Bone marrow (tissue), 2 donors: ENCODE measurements at regions not wholly inside any gene's neighbourhood (a gene's known extent, or its start where the extent isn't known, plus 50 kb on each side); places are given as distances from the start of the nearest gene placed in this dataset.
A peak's percentile ranks its signal among the peaks of the same experiment; 100 is the strongest.

Source experiments
- DNase-seq, 2 donors: peaks; one replicate each; lab custom pipeline; 2025; lab: John Stamatoyannopoulos, UW

DNA sequence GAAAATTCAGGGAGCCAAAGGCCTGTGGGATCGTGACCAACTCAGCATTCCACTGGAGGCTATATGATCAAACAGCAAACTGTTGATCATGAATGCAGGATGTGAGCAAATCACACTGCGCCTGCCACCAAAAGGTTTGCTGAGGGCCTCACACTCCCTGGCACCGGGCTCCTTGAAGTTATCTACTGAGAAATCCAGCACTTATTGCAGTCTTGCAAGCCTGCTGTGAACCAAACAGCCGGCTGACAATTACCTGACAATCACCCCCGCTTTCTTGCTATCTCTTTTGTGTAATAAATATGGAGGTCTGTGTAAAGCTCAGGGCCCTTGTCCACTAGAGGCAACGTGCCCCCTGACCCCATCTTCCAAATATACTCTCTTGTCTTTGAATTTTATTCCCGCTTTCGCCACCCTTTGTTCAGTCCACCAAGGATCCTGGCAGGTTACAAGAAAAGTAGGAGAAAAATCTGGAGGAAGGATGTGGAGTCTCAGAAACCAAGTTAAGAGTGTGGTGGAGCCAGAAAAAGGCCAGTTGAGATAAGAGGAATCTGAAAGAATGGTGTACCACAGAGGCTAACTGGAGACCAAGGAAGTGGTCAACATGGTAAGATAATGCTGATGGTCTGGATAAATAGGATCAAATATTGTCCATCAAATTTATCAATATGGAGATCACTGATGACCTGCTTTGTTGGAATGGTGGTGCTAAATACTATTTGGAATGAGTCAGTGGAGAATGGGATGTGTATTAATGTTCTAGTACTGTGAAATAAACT lies 229.2 kb downstream of the ALX1 start:
- no peak for DNase-seq

DNA sequence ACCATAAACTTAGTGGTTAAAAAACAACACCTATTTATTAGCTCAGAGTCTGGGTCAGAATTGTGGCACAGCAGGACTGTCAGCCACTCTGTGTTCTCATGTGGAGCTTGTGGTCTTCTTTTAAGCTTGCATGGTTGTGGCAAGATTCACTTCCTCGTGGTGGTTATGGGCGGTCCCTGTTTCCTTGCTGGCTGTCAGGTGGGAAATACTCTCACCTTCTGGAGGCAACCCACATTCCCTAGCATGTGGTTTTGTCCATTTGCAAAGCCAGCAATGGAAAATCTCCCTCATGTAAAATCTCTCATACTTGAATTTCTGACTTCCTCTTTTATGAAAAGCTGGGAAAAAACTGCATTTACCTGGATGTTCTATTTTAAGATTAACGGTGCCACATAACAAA lies 229.8 kb downstream of the ALX1 start:
- no peak for DNase-seq

DNA sequence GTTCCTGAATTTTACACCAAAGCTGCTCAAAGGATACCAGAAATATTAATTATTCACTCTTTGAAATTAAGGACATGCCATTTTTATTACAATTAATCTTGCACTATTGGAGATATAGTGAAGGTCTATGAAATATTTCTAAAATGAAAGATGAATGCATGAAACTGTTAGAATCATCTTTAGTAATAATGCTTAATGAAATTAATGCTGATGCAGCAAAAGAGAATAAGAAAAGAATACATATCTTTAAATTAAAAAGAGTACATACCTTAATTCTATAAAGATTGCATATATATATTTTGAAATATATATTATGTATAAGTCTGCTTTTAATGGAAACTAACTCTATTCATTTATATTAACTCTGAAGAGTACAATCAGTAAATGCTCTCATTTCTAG lies 236.0 kb downstream of the ALX1 start:
- no peak for DNase-seq

DNA sequence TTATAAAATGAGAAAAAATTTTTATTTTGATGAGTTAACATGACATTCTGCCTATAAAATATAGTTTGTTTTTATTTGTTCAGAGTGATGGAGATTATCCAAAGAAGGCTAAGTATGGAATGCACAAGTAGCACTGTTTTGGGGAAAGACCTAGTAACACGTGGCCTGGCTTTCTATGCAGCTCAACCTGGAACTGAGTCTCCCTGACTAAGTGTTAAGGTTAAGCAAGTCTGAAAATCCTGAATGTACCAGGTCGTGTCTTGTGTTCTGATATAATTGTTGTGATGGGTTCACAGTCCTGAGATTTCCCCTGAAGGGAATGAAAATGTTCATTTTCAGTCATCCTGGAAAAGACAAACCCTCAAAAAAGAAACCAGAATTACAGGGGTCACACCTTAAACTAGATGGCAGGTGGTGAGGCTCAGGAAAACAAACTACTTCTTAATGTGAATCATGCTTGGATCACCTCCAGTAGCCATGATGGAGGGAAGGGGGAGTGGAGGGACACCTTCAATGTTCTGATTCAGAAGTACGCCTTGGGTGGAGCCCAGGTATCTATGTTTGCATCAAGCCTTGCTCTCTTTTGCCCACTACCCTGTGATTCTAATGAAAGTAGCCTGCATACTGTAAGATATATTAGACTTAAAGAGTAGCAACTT lies 236.8 kb downstream of the ALX1 start:
- no peak for DNase-seq

DNA sequence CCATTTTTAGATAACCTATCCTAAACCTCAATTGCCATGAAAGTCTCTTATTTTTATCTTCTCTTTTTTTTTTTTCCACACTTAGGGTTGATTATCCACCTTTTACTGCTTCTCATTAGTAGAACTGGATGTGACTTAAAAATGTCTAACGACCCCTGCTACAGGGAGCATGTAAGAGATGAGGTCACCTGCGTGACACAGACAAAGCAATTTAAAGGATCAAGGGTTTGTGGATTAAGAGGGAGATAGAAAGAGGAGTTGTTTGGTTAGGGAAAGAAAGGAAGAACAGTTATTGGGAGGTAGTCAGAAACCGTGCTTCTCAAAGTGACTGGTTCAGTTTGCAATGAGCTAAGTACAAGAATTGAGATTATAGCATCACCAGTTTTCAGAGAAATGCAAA lies 239.1 kb downstream of the ALX1 start:
- no peak for DNase-seq

DNA sequence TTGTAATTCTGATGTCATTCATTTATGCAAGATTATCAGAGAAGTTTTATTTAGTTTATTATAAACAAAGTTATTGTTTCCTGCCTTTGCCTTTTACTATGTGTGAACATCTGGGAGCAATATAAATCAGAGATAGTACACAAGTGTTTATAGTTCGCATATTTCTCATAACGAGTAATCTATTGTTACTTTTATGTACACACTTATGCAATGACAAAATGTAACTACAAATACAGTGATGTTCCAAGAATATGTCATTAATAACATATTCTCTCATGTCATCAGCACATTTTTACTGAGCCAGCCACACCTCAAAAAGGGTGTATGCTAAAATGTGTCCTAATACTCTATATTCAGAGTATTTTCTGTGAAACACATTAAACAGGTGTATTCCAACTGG lies 243.2 kb downstream of the ALX1 start:
- no peak for DNase-seq

DNA sequence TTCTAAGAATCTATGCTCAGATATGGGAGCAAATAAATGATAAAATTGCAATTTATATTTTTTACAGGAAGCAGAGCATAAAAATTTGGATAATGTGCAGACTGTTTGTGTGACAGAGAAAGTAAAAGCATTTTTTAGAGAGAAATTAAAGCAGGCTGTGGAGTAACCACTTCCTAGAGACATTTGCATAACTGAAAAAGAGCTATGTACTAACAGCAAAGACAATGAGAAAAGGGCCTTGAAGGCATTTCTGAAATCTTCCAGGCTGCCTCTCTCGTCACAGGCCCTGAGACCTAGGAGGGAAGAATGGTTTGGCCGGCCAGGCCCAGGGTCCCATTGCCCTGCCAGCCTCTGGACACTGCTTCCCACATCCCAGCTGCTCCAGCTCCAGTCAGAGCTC lies 247.2 kb downstream of the ALX1 start:
- DNase-seq = no peak

DNA sequence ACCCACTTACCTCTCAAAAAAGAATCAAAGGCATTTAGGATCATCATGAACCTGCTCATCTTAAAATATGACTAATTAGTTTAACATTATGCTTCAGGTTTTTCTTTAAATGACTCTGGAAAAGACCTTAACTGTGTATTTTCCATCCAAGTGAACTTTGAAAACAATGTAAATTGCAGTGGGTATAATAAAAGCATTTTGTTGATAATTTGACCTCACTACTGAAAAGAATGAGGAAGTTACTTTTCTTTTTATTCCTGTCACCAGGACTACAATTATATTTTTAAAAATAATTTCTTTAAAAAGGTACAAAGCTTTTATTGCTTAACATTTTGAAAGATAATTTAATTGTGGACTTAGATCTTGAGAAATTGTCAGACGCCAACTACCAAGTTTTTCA lies 249.9 kb downstream of the ALX1 start:
- DNase-seq = no peak

DNA sequence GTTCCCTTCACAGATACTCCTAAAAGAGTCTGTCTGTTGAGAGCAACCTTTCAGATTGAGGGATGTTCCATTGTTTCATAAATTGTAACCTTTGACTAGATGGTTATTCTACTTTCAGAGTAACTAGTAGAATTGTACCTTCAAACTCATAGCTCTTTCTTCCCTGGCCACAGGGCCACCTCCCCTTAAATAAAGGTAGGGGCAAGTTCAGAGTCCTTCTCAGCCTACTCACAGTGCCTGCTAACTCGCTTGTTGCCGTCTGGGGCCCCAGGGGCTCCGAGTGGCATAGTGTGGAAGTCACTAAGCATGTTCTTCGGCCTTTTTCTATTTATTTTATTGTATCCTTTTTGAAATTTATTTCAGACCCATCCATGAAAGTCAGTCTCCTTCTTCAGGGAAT lies 250.4 kb downstream of the ALX1 start:
- DNase-seq = no peak

DNA sequence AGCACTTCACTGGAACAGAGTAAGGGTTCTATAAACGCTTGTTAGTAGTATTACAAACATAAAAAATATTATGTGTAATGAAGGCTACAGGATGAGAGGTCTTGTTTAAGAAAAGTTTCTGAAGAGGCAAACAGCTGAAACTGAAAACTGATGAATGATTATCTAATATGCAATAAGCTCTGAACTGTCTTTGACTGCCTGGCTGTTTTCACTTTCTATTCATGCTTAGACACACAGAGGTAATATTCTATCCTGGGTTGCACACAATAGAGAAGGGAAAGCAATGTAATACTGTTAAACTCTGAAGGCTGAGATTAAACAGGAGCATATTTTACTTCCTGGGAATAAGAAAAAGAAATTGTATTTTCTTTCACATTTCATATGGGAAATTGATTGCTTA lies 251.3 kb downstream of the ALX1 start:
- peak in 1 of 2 donors; percentile 9 for DNase-seq

DNA sequence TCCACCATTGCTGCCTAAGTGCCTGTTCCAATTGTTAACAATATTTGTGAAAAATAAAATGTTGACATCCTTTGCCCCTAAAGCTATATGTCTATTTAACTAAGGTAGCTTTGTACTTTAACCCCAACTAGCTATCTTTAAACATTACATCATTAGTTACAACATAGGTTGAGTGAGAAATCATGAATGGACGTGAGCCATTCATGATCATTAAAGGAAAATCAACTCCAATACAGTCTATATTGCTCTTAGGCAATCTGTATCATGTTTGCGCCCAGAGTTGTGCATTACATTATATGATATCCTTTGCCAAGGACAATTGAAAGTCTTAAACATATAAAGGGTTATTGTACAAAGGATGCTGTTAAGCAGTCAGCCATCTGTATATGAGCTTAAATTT lies 269.6 kb downstream of the ALX1 start:
- no peak for DNase-seq

DNA sequence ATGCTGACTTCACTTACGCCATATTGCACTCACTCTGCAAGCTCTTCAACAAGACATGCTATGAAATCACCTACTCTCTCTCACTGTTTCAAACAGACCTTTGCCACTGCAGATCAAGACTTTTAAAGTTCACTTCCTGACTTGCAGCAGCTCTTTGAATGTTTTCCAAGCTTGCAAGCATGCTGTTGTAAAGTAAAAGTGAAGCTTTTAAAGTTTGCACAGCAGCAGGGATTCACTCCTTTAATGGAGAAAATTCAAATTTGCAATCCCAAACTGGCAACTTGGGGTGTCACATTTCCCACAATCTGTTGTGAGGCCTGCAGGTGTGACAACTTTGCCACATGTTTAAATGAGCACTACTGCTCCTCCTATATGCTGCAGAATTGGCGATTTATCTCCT lies 270.9 kb downstream of the ALX1 start:
- DNase-seq = no peak

DNA sequence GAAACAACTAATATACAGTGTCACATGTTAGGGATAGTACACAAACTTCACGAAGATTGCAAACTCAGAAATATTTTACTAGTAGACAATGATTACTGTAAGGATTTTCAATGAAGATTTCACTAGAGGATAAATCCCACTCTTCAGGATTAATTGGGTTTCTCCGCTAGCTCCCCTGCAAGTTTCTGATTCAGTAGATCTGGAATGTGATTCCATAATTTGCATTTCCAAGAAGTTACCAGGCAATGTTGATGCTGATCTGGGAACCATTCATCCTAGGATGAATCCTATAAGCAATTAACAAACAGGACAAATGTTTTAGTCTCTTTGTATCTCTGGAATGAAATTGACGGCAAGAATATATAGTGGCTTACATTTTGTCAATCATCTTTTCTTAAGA lies 272.4 kb downstream of the ALX1 start:
- DNase-seq = no peak

DNA sequence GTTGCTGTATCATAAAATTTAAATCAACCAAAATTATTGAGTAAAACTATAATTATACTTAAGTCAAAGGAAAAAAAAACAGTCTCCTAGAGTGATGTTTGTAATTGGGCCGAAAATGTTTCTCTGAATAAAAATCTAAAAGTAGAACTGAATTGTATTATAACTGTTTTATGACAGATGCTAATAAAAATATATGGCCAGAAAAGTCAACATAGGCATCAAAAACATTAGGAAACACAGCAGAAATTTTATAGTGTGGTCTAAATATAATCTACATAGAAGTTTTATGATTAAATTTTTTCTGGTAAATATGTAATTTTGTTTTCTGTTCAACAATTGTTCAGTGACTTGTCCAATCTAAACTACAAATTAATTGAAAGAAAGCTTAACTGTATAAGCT lies 277.8 kb downstream of the ALX1 start:
- no peak for DNase-seq

DNA sequence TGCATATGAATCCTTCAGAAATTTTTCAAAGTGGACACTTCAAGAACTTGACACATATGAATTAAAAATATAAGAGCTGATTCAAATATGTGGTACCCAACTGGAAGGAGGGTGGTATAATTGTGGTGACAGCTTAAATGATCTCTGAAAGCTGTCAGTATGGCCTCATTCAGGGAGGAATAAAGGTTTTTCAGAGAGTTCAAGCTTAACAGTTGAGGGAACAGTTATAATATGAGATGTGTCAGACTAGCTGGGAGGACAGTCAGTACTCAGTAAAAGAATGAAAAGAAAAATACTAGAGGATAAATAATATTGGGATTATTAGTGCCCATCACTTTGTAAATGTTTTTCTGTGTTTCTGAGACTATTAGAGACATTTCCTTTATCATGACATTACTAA lies 277.5 kb downstream of the RASSF9 start:
- DNase-seq = no peak

DNA sequence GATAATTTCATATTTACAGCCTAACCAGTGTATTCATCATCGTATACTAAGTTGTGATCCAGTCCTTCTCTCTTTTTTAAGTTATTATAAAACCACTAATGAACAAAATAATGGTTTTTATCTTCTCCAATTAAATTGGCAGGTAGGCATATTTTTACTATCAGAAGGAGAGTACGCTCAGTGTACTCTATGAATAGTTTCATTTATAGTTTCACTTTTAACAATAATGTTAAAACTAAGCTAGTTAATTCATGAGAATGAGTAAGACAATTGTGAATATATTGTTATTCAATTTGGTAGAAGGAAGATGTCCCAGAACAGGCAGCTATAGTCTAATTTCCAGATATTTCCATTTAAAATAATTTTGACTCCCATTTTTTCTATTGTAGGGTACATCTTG lies 277.1 kb downstream of the RASSF9 start:
- DNase-seq = no peak

DNA sequence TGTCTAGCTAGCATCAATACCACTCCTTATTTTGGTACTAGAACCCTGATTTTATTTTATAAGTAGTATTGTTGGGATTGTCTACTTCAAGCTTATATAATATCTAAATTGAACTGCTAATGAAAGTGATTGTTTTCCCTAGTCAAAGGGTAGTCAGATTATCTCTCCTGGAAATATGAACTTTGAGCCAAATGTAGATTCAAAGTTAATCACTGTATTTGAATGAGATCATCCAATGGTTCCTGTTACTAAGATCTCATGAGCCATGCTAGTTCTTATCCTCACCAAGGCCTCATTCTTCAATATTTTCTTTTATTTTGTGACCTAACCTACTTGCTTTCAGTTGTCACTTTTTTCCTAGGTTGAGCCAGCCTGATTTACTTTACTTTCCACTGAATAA lies 276.7 kb downstream of the RASSF9 start:
- no peak for DNase-seq

DNA sequence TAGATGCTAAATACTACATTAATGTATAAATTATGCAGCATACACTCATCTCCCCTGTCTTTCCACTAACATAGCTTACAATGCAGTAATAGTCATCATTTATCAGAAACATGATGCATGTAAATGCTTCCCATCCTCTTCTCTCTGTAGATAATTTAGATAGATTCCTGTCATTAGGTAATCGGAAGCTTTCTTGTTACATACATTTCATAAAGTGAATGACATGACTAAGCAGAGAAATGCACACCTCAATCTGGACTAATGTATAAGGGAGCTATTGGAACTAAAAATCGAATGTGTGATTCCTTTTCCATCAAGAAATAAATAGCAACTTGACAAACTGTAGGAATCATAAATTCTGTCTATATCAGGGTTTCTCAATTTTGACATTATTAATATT lies 273.4 kb downstream of the RASSF9 start:
- DNase-seq = no peak

DNA sequence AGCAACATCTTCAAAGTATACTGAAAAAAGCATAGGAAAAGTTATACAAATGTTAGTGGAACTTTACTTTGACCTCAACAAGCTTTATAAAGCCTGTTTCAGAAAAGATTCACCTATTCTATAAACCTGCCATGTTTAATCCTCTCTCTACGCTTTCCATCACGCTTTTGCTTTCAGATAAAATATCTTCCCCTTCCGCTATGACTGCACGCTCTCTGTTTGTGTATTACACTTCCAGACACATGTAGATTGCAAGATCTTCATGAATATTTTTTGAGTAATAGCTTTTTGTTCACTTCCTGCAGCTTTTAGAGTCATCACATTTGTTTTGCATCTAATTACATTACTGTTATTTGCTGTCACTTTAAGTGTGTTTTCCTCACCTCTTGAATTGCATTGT lies 271.4 kb downstream of the RASSF9 start:
- no peak for DNase-seq

DNA sequence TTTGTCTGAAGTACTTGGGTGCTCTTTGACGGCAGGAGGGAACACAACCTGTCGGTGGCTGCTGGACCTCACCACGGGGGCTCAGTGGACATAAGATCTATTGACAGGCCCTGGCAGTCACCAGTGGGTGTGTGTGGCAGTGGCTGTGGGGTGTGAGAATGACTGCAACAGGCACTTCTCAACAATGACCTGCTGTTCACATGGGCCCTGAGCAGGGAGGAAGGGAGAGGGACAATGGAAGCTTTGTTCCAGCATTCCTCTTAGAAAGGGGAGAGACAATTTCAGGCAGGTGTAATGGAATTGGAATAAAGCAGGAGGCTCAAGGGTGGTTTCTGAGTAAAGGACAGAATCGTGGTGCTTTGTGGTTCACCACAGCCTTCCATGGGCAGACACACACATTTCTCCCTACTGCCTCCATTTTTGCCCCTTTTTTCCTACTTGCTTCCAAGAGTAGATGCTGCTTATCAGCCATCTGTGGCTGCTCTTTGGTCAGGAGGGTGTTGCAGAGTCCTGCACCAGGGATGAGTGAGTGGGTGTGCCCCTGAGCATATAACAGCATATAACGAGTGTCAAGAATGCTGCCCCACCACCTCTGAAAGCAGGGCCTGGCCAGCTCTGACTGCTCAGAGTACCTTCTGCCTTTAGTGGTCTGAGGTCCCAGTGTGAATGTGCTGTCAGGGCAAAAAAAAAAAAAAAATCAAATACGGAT lies 267.7 kb downstream of the RASSF9 start:
- DNase-seq = no peak

DNA sequence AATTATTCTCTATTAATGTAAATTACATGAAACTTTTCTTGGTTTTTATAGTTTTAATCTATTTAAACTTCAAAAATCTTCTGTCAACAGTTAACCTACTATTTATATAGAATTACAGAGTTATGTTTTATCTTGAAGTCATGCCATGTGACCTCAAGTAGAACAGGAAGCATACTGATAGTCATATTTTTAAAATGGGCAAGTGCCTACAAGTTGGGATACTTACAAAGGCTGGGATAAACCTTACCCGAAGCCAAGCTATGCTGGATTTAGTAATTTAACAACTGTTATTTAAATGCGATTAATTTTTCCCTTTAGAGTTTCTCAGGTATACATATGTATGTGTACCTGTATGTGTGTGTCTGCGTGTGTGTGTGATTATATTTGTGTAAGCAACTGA lies 266.9 kb downstream of the RASSF9 start:
- DNase-seq = no peak

DNA sequence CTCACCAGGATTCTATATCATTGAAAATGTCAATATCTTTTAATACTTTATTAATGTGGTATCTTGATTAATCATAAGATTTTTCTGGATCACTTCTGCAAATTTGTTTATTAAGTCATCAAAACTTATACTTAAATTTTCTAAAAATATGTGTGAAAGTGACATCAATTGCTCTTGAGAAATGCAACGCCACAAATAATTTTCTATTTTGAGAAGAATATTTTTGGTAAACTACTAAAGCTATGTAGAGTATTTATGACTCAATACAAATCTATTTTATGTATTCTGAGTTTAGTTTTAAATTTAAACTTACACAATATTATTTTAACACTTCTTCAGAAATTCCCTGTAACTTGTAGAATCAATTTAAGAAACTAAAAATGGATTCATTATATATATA lies 263.3 kb downstream of the RASSF9 start:
- no peak for DNase-seq

DNA sequence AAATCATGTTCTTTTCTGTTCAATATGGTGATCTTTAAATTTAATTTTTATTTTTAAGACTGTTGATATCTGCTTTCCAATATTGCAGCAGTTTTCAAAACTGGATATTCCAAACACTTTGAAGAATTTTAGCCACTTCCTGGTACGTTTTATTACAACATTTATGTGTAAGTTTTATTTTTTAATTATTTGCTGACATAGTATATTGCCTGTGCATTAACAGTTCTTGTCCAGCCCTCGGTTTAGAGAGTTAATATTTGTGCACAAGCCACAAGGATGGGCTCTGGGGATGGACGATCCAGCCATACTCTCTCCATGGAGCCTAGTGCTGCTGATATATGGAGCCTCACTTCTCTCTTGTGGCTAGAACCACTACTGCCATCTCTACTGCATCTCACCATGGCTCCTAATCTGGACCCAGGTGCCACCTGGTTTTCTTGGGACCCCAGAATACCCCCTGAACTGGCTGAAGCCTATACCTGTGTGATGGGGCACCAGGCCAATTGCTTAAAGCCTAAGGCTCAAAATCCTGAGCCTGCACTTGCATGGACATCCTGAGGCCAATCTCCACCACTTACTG lies 262.5 kb downstream of the RASSF9 start:
- no peak for DNase-seq
